Endothelial cell of umbilical vein (primary cell): ENCODE measurements at regions not wholly inside any gene's neighbourhood (a gene's known extent, or its start where the extent isn't known, plus 50 kb on each side); places are given as distances from the start of the nearest gene placed in this dataset.

Experiments used
- CTCF ChIP-seq, 2 donors: IDR thresholded peaks; 1 replicate in 1 of 2; 2 replicates in 1 of 2; pipeline ENCODE4 v1.5.1; 2011; ENCODE audit warnings: low read length in 2 of 2, mild to moderate bottlenecking in 2 of 2, moderate library complexity in 2 of 2, control low read depth in 1 of 2, inconsistent platforms in 1 of 2, low read depth in 1 of 2; ENCODE audit not compliant: insufficient read depth in 1 of 2; ENCODE audit errors: extremely low read depth in 1 of 2
- EZH2 ChIP-seq: IDR thresholded peaks from 2 replicates; pipeline ENCODE4 v1.6.1; 2012; ENCODE audit warnings: borderline replicate concordance, low read depth, mild to moderate bottlenecking, moderate library complexity, low read length, inconsistent platforms; ENCODE audit not compliant: severe bottlenecking
- FOS ChIP-seq: IDR thresholded peaks from 2 replicates; pipeline ENCODE4 v1.6.1; 2011; ENCODE audit warnings: mild to moderate bottlenecking, low read length, moderate library complexity, borderline replicate concordance; ENCODE audit not compliant: insufficient read depth
- GATA2 ChIP-seq: IDR thresholded peaks from 2 replicates; pipeline ENCODE4 v1.7.0; 2011; ENCODE audit warnings: low read depth, mild to moderate bottlenecking, moderate library complexity, mixed read lengths, low read length; ENCODE audit not compliant: insufficient read length, insufficient read depth
- JUN ChIP-seq: IDR thresholded peaks from 2 replicates; pipeline ENCODE4 v1.6.1; 2011; ENCODE audit warnings: borderline replicate concordance, low read depth; ENCODE audit not compliant: insufficient read length, insufficient read depth
- MAX ChIP-seq: IDR thresholded peaks from 2 replicates; pipeline ENCODE4 v1.6.1; 2011; ENCODE audit not compliant: insufficient read depth, insufficient read length
- MYC ChIP-seq: IDR thresholded peaks from one replicate; pipeline ENCODE4 v1.6.1; 2011; ENCODE audit warnings: mild to moderate bottlenecking, low read depth, low read length
- POLR2A ChIP-seq: IDR thresholded peaks from 2 replicates; pipeline ENCODE4 v1.6.1; 2012; ENCODE audit warnings: low read depth, mild to moderate bottlenecking, control low read depth, low read length
- POLR2AphosphoS5 ChIP-seq: IDR thresholded peaks from 2 replicates; pipeline ENCODE4 v1.6.1; 2012; ENCODE audit warnings: low read depth, mild to moderate bottlenecking, control low read depth, low read length, moderate library complexity; ENCODE audit not compliant: insufficient read depth

- TF ChIP-seq MAX (no peak), CTCF (IDR thresholded peaks at IDR 0.05; ENCODE audit: extremely low read depth in 1 of 2, insufficient read depth in 1 of 2, low read depth in 1 of 2, low read length in 2 of 2) (no peak), JUN (no peak), GATA2 (no peak), POLR2A (no peak), POLR2AphosphoS5 (no peak), MYC (no peak), EZH2 (no peak), FOS (no peak)
Observed at GRCh38 chr22:47739291-47740015, 977.0 kb downstream of the TBC1D22A start.
